ENCODE measurements at regions not wholly inside any gene's neighbourhood (a gene's known extent, or its start where the extent isn't known, plus 50 kb on each side); places are given as distances from the start of the nearest gene placed in this dataset.

DNA sequence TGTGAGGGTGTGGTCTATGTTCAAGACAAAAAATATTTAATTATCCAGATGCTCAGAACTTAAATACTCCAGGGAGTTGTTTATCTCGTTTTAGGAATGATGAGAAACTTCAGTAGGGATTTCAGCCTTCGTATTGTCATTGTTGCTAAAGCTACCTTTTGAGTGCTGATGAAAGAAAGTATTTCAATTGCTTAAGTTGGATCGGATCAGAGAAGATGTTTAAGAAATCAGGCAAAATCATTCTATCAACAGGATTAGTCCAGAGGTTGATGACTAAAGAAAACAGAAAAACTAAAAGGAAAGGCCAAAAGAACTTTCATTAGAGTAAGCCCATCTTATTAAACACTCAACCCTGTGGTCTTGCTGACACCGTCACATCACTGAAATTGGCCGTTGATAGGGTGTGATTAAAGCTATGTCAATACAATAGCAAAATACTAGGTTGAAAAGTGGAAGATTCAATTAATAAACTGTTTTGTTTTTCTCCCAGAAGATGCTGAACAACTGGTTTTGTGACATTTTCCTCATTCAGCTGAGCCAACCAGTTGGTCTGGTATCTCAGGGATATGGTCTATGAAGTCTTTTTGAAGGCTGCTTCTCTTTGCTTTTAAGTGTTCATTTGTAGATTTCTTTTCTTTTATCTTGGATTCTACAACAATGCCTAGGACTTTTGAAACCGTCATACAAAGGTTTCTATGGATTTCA, 551.7 kb downstream of the SLC4A3 start:
- TF ChIP-seq, protein P1, sequence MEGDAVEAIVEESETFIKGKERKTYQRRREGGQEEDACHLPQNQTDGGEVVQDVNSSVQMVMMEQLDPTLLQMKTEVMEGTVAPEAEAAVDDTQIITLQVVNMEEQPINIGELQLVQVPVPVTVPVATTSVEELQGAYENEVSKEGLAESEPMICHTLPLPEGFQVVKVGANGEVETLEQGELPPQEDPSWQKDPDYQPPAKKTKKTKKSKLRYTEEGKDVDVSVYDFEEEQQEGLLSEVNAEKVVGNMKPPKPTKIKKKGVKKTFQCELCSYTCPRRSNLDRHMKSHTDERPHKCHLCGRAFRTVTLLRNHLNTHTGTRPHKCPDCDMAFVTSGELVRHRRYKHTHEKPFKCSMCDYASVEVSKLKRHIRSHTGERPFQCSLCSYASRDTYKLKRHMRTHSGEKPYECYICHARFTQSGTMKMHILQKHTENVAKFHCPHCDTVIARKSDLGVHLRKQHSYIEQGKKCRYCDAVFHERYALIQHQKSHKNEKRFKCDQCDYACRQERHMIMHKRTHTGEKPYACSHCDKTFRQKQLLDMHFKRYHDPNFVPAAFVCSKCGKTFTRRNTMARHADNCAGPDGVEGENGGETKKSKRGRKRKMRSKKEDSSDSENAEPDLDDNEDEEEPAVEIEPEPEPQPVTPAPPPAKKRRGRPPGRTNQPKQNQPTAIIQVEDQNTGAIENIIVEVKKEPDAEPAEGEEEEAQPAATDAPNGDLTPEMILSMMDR (IDR thresholded peaks at IDR 0.05; ENCODE audit: low read depth, low read length, poor library complexity, severe bottlenecking): no peak
- TF ChIP-seq EZH2phosphoT487 (IDR thresholded peaks at IDR 0.05; ENCODE audit: borderline replicate concordance, low read length): no peak
